Psoas muscle (tissue), 7 donors: ENCODE measurements at regions not wholly inside any gene's neighbourhood (a gene's known extent, or its start where the extent isn't known, plus 50 kb on each side); places are given as distances from the start of the nearest gene placed in this dataset.
"Not testable (repeated sequence)": the region's sequence is repeated elsewhere in the genome, so short reads cannot be mapped to it uniquely, and the experiment has no call there.

ENCODE experiments used
- ATAC-seq, 4 donors: fragments of 200-7000 bp; cut with Tn5 transposase; one replicate each; pipeline ENCODE4 v1.9.1; 2020; ENCODE audit warnings: moderate library complexity in 3 of 4, mild to moderate bottlenecking in 2 of 4
- DNase-seq, 2 donors: peaks; one replicate each; pipeline ENCODE4 v3.0.0-alpha.2; 2020
- H3K27ac ChIP-seq: fragments of 200-600 bp; one replicate; pipeline ENCODE4 v1.8.0; 2022
- H3K27me3 ChIP-seq, 3 donors: fragments of 200-600 bp in 1 of 3; one replicate each; pipeline versions ENCODE4 v1.6.1 to v1.8.0; 2013 to 2022; ENCODE audit warnings: low read length in 2 of 3, mild to moderate bottlenecking in 2 of 3, moderate library complexity in 1 of 3; ENCODE audit not compliant: insufficient read depth in 3 of 3
- H3K36me3 ChIP-seq, 2 donors: fragments of 200-600 bp in 1 of 2; one replicate each; pipeline versions ENCODE4 v1.6.1 to v1.8.0; 2013 to 2022; ENCODE audit warnings: low read depth in 1 of 2, mild to moderate bottlenecking in 1 of 2, moderate library complexity in 1 of 2; ENCODE audit not compliant: insufficient read depth in 1 of 2
- H3K4me1 ChIP-seq: fragments of 200-600 bp; one replicate; pipeline ENCODE4 v1.8.0; 2022
- H3K4me3 ChIP-seq: fragments of 200-600 bp; one replicate; pipeline ENCODE4 v1.8.0; 2022; ENCODE audit warnings: mild to moderate bottlenecking
- H3K9me3 ChIP-seq: fragments of 200-600 bp; one replicate; pipeline ENCODE4 v1.8.0; 2022
- WGBS, 3 donors: extraction: QIAGEN DNeasy Blood & Tissue Kit; methylation state at CpG; one replicate each; pipeline versions ENCODE4 v1.1.6 to v1.1.7; 2013; 5-methylcytosine and 5-hydroxymethylcytosine counted together
- intact Hi-C, 2 donors: fragments of 100-400 bp; cut with DNase I; formaldehyde crosslinking; loops; one replicate each; pipeline versions ENCODE4 v1.11.0 to v1.14.2; 2022
- TF ChIP-seq, protein P1 (sequence below): fragments of 200-600 bp; IDR thresholded peaks from one replicate; pipeline ENCODE4 v1.8.0; 2022; ENCODE audit warnings: antibody characterized with exemption
- donor health status: healthy with polysubstance abuse.
- donor health status: DM: no; HTN: no; CAD: no; lungs with moderate emphysema.
- donor health status: Bipolar disorder and iron deficiency.
- donor health status: healthy.
- donor health status: DM: yes; HTN: yes; CAD: no.
- donor health status: DM: no; HTN: no; CAD: no.
- donor health status: DM: yes; HTN: yes; CAD: no.

DNA sequence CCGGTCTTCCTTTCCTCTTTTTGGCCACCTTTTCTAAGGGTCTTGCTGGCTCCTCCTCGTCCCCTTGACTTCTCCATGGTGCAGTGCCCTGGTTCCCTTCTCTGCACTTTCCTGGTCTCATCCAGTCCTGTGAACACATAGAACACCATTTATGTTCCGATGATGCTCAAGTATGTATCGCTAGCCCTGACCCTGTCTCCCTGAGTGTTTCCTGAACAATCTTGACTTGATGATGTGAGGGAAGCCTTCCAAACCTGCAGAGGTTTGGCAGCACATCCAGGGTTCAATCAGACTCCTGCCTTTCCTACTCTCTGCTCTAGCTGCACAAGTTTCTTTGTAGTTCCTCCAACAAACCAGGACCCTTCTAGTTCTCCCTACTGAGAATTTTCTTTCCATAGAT lies 132.1 kb downstream of the RGPD3 start:
- Histone ChIP-seq H3K27ac (no peak overlapping the region), H3K4me3 (no peak overlapping the region), H3K9me3 (no peaks in the 10 kb centered on the region), H3K36me3 (no peaks in the 10 kb centered on the region), H3K4me1 (no peaks in the 10 kb centered on the region), H3K27me3 (no peaks in the 10 kb centered on the region)
- WGBS, 3 donors = 80 to 93% (median 90%) methylated on average over 4 of the region's 4 CpGs
- no peak for ATAC-seq
- intact Hi-C loops = no loop called here
- DNase-seq = no peak
- TF ChIP-seq, protein P1, sequence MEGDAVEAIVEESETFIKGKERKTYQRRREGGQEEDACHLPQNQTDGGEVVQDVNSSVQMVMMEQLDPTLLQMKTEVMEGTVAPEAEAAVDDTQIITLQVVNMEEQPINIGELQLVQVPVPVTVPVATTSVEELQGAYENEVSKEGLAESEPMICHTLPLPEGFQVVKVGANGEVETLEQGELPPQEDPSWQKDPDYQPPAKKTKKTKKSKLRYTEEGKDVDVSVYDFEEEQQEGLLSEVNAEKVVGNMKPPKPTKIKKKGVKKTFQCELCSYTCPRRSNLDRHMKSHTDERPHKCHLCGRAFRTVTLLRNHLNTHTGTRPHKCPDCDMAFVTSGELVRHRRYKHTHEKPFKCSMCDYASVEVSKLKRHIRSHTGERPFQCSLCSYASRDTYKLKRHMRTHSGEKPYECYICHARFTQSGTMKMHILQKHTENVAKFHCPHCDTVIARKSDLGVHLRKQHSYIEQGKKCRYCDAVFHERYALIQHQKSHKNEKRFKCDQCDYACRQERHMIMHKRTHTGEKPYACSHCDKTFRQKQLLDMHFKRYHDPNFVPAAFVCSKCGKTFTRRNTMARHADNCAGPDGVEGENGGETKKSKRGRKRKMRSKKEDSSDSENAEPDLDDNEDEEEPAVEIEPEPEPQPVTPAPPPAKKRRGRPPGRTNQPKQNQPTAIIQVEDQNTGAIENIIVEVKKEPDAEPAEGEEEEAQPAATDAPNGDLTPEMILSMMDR = no peak

GRCh38 chr2:106334802-106335201 lies 133.4 kb downstream of the RGPD3 start:
- no peaks in the 10 kb centered on the region for H3K36me3 ChIP-seq
- intact Hi-C loops = no loop called here
- no peak for DNase-seq
- no peak overlapping the region for H3K27ac ChIP-seq
- no peaks in the 10 kb centered on the region for H3K9me3 ChIP-seq
- 32 to 35% (median 34%) methylated on average over 4 of the region's 4 CpGs for WGBS, 3 donors
- no peak overlapping the region for H3K4me3 ChIP-seq
- no peaks in the 10 kb centered on the region for H3K27me3 ChIP-seq
- TF ChIP-seq, protein P1 = no peak
- ATAC-seq = no peak
- no peaks in the 10 kb centered on the region for H3K4me1 ChIP-seq

DNA sequence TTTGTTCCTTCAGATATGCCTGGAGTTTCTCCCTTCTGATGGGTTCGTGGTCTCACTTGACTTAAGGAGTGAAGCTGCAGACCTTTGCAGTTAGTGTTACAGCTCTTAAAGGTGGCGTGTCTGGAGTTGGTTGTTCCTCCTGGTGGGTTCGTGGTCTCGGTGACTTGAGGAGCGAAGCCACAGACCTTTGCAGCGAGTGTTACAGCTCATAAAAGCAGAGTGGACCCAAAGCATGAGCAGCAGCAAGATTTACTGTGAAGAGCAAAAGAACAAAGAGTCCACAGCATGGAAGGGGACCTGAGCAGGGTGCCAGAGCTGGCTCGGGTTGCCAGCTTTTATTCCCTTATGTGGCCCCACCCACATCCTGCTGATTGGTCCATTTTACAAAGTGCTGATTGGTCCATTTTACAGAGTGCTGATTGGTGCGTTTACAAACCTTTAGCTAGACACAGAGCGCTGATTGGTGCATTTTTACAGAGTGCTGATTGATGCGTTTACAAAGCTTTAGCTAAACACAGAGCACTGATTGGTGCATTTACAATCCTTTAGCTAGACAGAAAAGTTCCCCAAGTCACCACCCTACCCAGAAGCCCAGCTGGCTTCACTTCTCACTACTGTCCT lies 134.8 kb downstream of the RGPD3 start:
- H3K4me3 ChIP-seq, ATAC-seq, H3K27ac ChIP-seq, H3K27me3 ChIP-seq, intact Hi-C loops, H3K9me3 ChIP-seq, DNase-seq, H3K36me3 ChIP-seq, H3K4me1 ChIP-seq: not testable (repeated sequence)
- WGBS, 3 donors = 90 to 92% (median 92%) methylated on average over 10 of the region's 10 CpGs

DNA sequence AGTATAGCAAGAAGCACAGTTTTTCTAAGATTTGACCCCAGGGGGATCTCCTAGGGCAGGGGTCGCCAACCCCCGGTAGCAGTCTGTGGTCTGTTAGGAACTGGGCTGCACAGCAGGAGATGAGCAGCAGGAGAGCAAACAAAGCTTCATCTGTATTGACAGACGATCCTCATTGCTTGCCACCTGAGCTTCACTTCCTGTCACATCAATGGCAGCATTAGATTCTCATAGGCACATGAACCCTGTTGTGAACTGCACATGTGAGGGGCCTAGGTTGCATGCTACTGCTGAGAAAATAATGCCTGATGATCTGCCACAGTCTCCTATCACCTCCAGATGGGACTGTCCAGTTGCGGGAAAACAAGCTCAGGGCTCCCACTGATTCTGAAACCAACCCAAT lies 136.2 kb downstream of the RGPD3 start:
- 52 to 64% (median 57%) methylated on average over 4 of the region's 4 CpGs for WGBS, 3 donors
- Histone ChIP-seq H3K4me3 (no peak overlapping the region), H3K4me1 (no peaks in the 10 kb centered on the region), H3K9me3 (no peaks in the 10 kb centered on the region), H3K27me3 (no peaks in the 10 kb centered on the region), H3K27ac (no peak overlapping the region), H3K36me3 (no peaks in the 10 kb centered on the region)
- intact Hi-C loops = no loop called here
- TF ChIP-seq, protein P1 = no peak
- ATAC-seq = no peak
- DNase-seq = no peak

DNA sequence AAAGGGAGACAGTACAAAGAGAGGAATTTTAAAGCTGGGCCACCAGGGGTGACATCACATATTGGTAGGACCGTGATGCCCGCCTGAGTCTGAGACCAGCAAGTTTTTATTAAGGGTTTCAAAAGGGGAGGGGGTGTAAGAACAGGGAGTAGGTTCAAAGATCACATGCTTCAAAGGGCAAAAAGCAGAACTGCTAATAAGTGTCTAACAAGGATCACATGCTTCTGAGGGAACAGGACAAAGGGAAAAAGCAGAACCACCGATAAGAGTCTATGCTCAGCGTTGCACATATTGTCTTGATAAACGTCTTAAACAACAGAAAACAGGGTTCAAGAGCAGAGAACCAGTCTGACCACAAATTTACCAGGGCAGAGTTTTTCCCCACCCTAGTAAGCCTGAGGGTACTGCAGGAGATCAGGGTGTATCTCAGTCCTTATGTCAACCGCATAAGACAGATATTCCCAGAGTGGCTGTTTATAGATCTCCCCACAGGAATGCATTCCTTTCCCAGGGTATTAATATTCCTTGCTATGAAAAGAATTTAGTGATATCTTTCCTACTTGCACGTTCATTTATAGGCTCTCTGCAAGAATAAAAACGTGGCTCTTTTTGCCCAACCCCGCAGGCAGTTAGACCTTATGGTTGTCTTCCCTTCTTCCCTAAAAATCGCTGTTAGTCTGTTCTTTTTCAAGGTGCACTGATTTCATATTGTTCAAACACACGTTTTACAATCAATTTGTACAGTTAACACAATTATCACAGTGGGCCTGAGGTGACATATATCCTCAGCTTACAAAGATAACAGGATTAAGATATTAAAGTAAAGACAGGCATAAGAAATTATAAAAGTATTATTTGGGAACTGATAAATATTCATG lies 136.5 kb upstream of the UXS1 start:
- H3K4me3 ChIP-seq, H3K36me3 ChIP-seq, DNase-seq, ATAC-seq, H3K4me1 ChIP-seq, H3K27me3 ChIP-seq, H3K27ac ChIP-seq, intact Hi-C loops, H3K9me3 ChIP-seq: not testable (repeated sequence)
- 62 to 67% (median 62%) methylated on average over 11 of the region's 11 CpGs for WGBS, 3 donors
